ENCODE measurements at regions not wholly inside any gene's neighbourhood (a gene's known extent, or its start where the extent isn't known, plus 50 kb on each side); places are given as distances from the start of the nearest gene placed in this dataset.

- no peaks in the 10 kb centered on the region for H3K27me3 ChIP-seq (ENCODE audit: control insufficient read depth, low read length)
- no peaks in the 10 kb centered on the region for H4K20me1 ChIP-seq (ENCODE audit: control insufficient read depth, insufficient read depth, low read depth, low read length)
- H3K36me3 ChIP-seq (ENCODE audit: control insufficient read depth, low read length): no peaks in the 10 kb centered on the region
- no peak for TF ChIP-seq EZH2phosphoT487 (IDR thresholded peaks at IDR 0.05; ENCODE audit: borderline replicate concordance, low read length)
- H3K9me3 ChIP-seq (ENCODE audit: control insufficient read depth, insufficient read depth, low read length): peaks cover 5% of the 10 kb centered on the region; the same call in 1 of the 2 replicates
- no peaks in the 10 kb centered on the region for H3K9me2 ChIP-seq (replicated peaks; ENCODE audit: control insufficient read depth, low read length)
- no peak overlapping the region for H3K4me3 ChIP-seq (ENCODE audit: low read length)
- no peaks in the 10 kb centered on the region for H3F3A ChIP-seq (ENCODE audit: control insufficient read depth, insufficient read depth)
- H3K79me2 ChIP-seq (ENCODE audit: control insufficient read depth, low read length): no peaks in the 10 kb centered on the region
- no peak overlapping the region for H3K27ac ChIP-seq (ENCODE audit: low read depth, low read length)
- H3K4me2 ChIP-seq (ENCODE audit: low read length): no peak overlapping the region
- H3K4me1 ChIP-seq (ENCODE audit: control insufficient read depth, low read length): no peaks in the 10 kb centered on the region
Observed at GRCh38 chr1:166716620-166717019, 122.7 kb upstream of the POGK start.

DNA sequence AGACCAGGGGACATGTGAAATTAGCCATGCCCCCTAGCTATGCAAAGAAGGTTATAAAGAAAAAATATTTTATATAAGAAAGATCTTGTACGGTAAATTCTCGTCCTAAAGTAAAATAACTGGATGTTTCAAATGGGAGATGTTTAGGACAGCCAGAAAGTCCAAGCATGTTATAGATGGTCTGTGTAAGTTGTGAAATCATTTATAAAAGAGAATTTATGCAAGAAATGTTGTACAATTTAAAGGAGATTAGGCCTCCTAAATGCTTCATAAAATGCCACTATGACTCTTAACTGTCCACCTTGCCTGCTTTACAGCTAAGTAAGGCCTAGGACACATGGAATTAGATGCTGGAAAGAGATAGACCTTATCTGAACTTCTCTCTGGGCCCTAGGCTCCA lies 118.1 kb upstream of the POGK start:
- no peaks in the 10 kb centered on the region for H3K9me2 ChIP-seq (replicated peaks; ENCODE audit: control insufficient read depth, low read length)
- TF ChIP-seq CTCF (IDR thresholded peaks at IDR 0.05; ENCODE audit: low read depth, low read length, poor library complexity, severe bottlenecking) (no peak), EZH2phosphoT487 (IDR thresholded peaks at IDR 0.05; ENCODE audit: borderline replicate concordance, low read length) (no peak)
- no peak overlapping the region for H3K4me2 ChIP-seq (ENCODE audit: low read length)
- no peaks in the 10 kb centered on the region for H3K27me3 ChIP-seq (ENCODE audit: control insufficient read depth, low read length)
- no peaks in the 10 kb centered on the region for H3K4me1 ChIP-seq (ENCODE audit: control insufficient read depth, low read length)
- H4K20me1 ChIP-seq (ENCODE audit: control insufficient read depth, insufficient read depth, low read depth, low read length): no peaks in the 10 kb centered on the region
- H3K9me3 ChIP-seq (ENCODE audit: control insufficient read depth, insufficient read depth, low read length): peaks cover 5% of the 10 kb centered on the region; the same call in 1 of the 2 replicates
- H3K4me3 ChIP-seq (ENCODE audit: low read length): no peak overlapping the region
- no peaks in the 10 kb centered on the region for H3K36me3 ChIP-seq (ENCODE audit: control insufficient read depth, low read length)
- no peak overlapping the region for H3K27ac ChIP-seq (ENCODE audit: low read depth, low read length)
- no peaks in the 10 kb centered on the region for H3F3A ChIP-seq (ENCODE audit: control insufficient read depth, insufficient read depth)
- H3K79me2 ChIP-seq (ENCODE audit: control insufficient read depth, low read length): no peaks in the 10 kb centered on the region

DNA sequence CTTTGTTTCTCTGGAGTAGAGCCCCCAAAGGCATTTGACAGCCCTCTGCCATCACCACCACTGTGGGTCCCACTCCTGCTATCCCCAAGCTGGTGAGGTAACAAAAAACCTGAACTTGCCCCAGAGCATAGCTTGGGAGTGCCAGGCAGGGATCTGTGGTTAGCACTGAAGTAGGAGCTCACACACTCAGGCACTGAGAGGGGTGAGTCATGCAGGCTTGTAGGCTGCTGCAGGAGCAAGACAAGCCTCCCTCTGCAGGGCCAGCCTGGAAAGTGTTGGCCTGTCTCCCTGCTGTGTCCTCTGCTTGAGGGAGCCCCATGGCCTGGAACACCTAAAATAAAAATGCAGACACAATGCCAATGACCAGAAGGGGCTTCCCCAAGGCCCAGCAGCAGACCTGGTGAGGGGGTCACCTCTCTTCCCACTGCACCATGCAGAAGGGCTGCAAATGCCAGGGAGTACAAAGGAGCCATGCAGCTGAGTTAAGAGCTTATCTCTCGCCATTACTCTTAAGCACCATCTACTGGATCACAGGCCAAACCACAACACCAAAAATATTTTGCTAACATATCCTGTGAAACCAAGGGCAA lies 108.9 kb upstream of the POGK start:
- Histone ChIP-seq H3K4me2 (ENCODE audit: low read length) (no peak overlapping the region), H3K27ac (ENCODE audit: low read depth, low read length) (no peak overlapping the region), H3K36me3 (ENCODE audit: control insufficient read depth, low read length) (no peaks in the 10 kb centered on the region), H3K27me3 (ENCODE audit: control insufficient read depth, low read length) (no peaks in the 10 kb centered on the region), H3K9me2 (replicated peaks; ENCODE audit: control insufficient read depth, low read length) (no peaks in the 10 kb centered on the region), H3F3A (ENCODE audit: control insufficient read depth, insufficient read depth) (no peaks in the 10 kb centered on the region), H3K9me3 (ENCODE audit: control insufficient read depth, insufficient read depth, low read length) (no peaks in the 10 kb centered on the region), H3K79me2 (ENCODE audit: control insufficient read depth, low read length) (no peaks in the 10 kb centered on the region), H3K4me3 (ENCODE audit: low read length) (no peak overlapping the region), H4K20me1 (ENCODE audit: control insufficient read depth, insufficient read depth, low read depth, low read length) (no peaks in the 10 kb centered on the region), H3K4me1 (ENCODE audit: control insufficient read depth, low read length) (no peaks in the 10 kb centered on the region)
- TF ChIP-seq EZH2phosphoT487 (IDR thresholded peaks at IDR 0.05; ENCODE audit: borderline replicate concordance, low read length): no peak
- no peak for TF ChIP-seq CTCF (IDR thresholded peaks at IDR 0.05; ENCODE audit: low read depth, low read length, poor library complexity, severe bottlenecking)

- Histone ChIP-seq H3K27me3 (ENCODE audit: control insufficient read depth, low read length) (no peaks in the 10 kb centered on the region), H3K36me3 (ENCODE audit: control insufficient read depth, low read length) (no peaks in the 10 kb centered on the region), H4K20me1 (ENCODE audit: control insufficient read depth, insufficient read depth, low read depth, low read length) (no peaks in the 10 kb centered on the region), H3F3A (ENCODE audit: control insufficient read depth, insufficient read depth) (no peaks in the 10 kb centered on the region), H3K4me3 (ENCODE audit: low read length) (no peak overlapping the region), H3K4me1 (ENCODE audit: control insufficient read depth, low read length) (no peaks in the 10 kb centered on the region), H3K9me3 (ENCODE audit: control insufficient read depth, insufficient read depth, low read length) (no peaks in the 10 kb centered on the region), H3K79me2 (ENCODE audit: control insufficient read depth, low read length) (no peaks in the 10 kb centered on the region), H3K27ac (ENCODE audit: low read depth, low read length) (no peak overlapping the region), H3K4me2 (ENCODE audit: low read length) (no peak overlapping the region), H3K9me2 (replicated peaks; ENCODE audit: control insufficient read depth, low read length) (no peaks in the 10 kb centered on the region)
- TF ChIP-seq CTCF (IDR thresholded peaks at IDR 0.05; ENCODE audit: low read depth, low read length, poor library complexity, severe bottlenecking): no peak
- no peak for TF ChIP-seq EZH2phosphoT487 (IDR thresholded peaks at IDR 0.05; ENCODE audit: borderline replicate concordance, low read length)
Observed at GRCh38 chr1:166738140-166738539, 101.1 kb upstream of the POGK start.
